A673 (cell line): ENCODE measurements at regions not wholly inside any gene's neighbourhood (a gene's known extent, or its start where the extent isn't known, plus 50 kb on each side); places are given as distances from the start of the nearest gene placed in this dataset.

ENCODE experiments used
- CTCF ChIP-seq: fragments of 300-800, 200-600 bp; sonication (generic); conservative IDR thresholded peaks from 2 replicates; pipeline ENCODE4 v1.5.1; 2017; ENCODE audit warnings: low read depth, mild to moderate bottlenecking, antibody characterized with exemption, low read length, moderate library complexity, mixed read lengths
- EZH2 ChIP-seq: fragments of 200-600 bp; sonication (generic); IDR thresholded peaks from 2 replicates; pipeline ENCODE4 v1.6.1; 2017; ENCODE audit warnings: borderline replicate concordance, low read depth, mild to moderate bottlenecking, mixed read lengths, antibody characterized with exemption, low read length; ENCODE audit not compliant: poor library complexity, severe bottlenecking

DNA sequence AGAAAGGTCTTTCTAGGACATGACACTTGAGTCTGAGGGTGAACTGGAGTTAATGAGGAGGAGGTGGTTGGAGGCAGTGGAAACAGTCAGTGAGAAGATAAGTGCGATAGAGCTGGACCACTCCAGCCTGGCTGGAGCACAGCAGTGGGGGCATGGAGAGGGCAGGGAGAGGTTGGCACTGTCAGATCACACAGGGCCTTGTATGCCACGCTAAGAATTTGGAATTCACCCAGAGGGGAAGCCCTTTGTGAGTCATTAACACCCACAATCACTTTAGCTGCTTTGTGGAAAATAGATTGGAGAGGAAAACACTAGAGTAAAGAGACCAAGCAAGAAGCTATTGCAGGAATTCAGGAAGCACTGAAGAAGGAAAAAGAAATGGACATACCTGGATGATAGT lies 83.3 kb downstream of the ZNF621 start:
- no peak for TF ChIP-seq CTCF
- TF ChIP-seq EZH2 = no peak
